IMR-90 (cell line): ENCODE measurements at regions not wholly inside any gene's neighbourhood (a gene's known extent, or its start where the extent isn't known, plus 50 kb on each side); places are given as distances from the start of the nearest gene placed in this dataset.
A peak's percentile ranks its signal among the peaks of the same experiment; 100 is the strongest.

Experiments used
- ATAC-seq: fragments of 200-7000 bp; cut with Tn5 transposase; 2 replicates; pipeline ENCODE4 v1.9.1; 2020; ENCODE audit warnings: low read depth, mild to moderate bottlenecking, moderate library complexity
- BruUV-seq: library from RNA; stranded (reverse); fragments of 400-500 nt; replicated peaks from 2 replicates; lab custom pipeline; 2021; lab: Mats Ljungman, UMichigan
- CTCF ChIA-PET: fragments of 300-600 bp; formaldehyde crosslinking; extraction: SDS; loops from one replicate; lab custom pipeline; 2021; ENCODE audit warnings: antibody characterized with exemption; lab: Yijun Ruan, JAX
- POLR2A ChIA-PET: fragments of 300-600 bp; sonication (Branson Sonifier 250); formaldehyde crosslinking; loops from one replicate; lab custom pipeline; 2022; ENCODE audit warnings: antibody characterized with exemption; ENCODE audit not compliant: unreplicated experiment; lab: Charles Lee
- DNase-seq: peaks from one replicate; pipeline ENCODE4 v3.0.0; 2013
- H2AFZ ChIP-seq: replicated peaks from 2 replicates; pipeline ENCODE3; 2013; ENCODE audit warnings: low read length, mild to moderate bottlenecking; ENCODE audit not compliant: poor library complexity
- H2AK5ac ChIP-seq: 2 replicates; pipeline ENCODE4 v1.6.1; 2013; ENCODE audit warnings: low read depth, low read length, inconsistent platforms
- H2AK9ac ChIP-seq: replicated peaks from 2 replicates; pipeline ENCODE3; 2013; ENCODE audit warnings: mild to moderate bottlenecking, low read depth, low read length, moderate library complexity; ENCODE audit not compliant: poor library complexity
- H2BK120ac ChIP-seq: 2 replicates; pipeline ENCODE4 v1.6.1; 2013; ENCODE audit warnings: low read depth, low read length, inconsistent platforms
- H2BK15ac ChIP-seq: 3 replicates; pipeline ENCODE4 v1.6.1; 2013; ENCODE audit warnings: low read depth, low read length, inconsistent platforms
- H2BK20ac ChIP-seq: 2 replicates; pipeline ENCODE4 v1.6.1; 2013; ENCODE audit warnings: low read depth, mild to moderate bottlenecking, inconsistent platforms, low read length, moderate library complexity
- H2BK5ac ChIP-seq: 2 replicates; pipeline ENCODE4 v1.6.1; 2013; ENCODE audit warnings: mild to moderate bottlenecking, low read depth, low read length, inconsistent platforms; ENCODE audit not compliant: poor library complexity, severe bottlenecking
- H3K14ac ChIP-seq: replicated peaks from 2 replicates; pipeline ENCODE4 v1.6.1; 2013; ENCODE audit warnings: low read depth, low read length, inconsistent platforms
- H3K18ac ChIP-seq: 2 replicates; pipeline ENCODE4 v1.6.1; 2013; ENCODE audit warnings: low read depth, low read length, control low read depth
- H3K23ac ChIP-seq: 2 replicates; pipeline ENCODE4 v1.6.1; 2013; ENCODE audit warnings: low read depth, low read length, inconsistent platforms
- H3K27ac ChIP-seq: 2 replicates; pipeline ENCODE4 v1.5.1; 2013; ENCODE audit warnings: mild to moderate bottlenecking, control low read depth, low read length; ENCODE audit not compliant: insufficient read depth
- H3K27me3 ChIP-seq: 2 replicates; pipeline ENCODE4 v1.6.1; 2013; ENCODE audit warnings: low read length; ENCODE audit not compliant: control insufficient read depth, insufficient read depth
- H3K36me3 ChIP-seq: 2 replicates; pipeline ENCODE4 v1.6.1; 2013; ENCODE audit warnings: low read length, mixed read lengths; ENCODE audit not compliant: control insufficient read depth, insufficient read depth
- H3K4ac ChIP-seq: 2 replicates; pipeline ENCODE4 v1.6.1; 2013; ENCODE audit warnings: low read depth, low read length, inconsistent platforms
- H3K4me1 ChIP-seq: 2 replicates; pipeline ENCODE4 v1.6.1; 2013; ENCODE audit warnings: low read length, mixed read lengths; ENCODE audit not compliant: control insufficient read depth, insufficient read depth
- H3K4me2 ChIP-seq: 2 replicates; pipeline ENCODE4 v1.6.1; 2013; ENCODE audit warnings: low read depth, mild to moderate bottlenecking, control low read depth, low read length, moderate library complexity
- H3K4me3 ChIP-seq: 2 replicates; pipeline ENCODE4 v1.5.1; 2013; ENCODE audit warnings: low read depth, mild to moderate bottlenecking, control low read depth, low read length, moderate library complexity; ENCODE audit not compliant: insufficient read depth
- H3K56ac ChIP-seq: 2 replicates; pipeline ENCODE4 v1.6.1; 2013; ENCODE audit warnings: low read length, inconsistent platforms; ENCODE audit not compliant: insufficient read depth; ENCODE audit errors: extremely low read depth
- H3K79me1 ChIP-seq, 2 experiments: 2 replicates each; pipeline ENCODE4 v1.6.1; 2013; ENCODE audit warnings: low read length in 2 of 2, inconsistent platforms in 1 of 2, low read depth in 1 of 2
- H3K9ac ChIP-seq: 2 replicates; pipeline ENCODE4 v1.6.1; 2013; ENCODE audit warnings: low read depth, low read length, control low read depth
- H3K9me1 ChIP-seq: 2 replicates; pipeline ENCODE4 v1.6.1; 2013; ENCODE audit warnings: low read length, inconsistent platforms; ENCODE audit not compliant: insufficient read depth
- H3K9me3 ChIP-seq: 2 replicates; pipeline ENCODE4 v1.6.1; 2013; ENCODE audit warnings: low read length; ENCODE audit not compliant: control insufficient read depth, insufficient read depth
- H4K20me1 ChIP-seq: 2 replicates; pipeline ENCODE4 v1.6.1; 2013; ENCODE audit warnings: low read length, inconsistent platforms; ENCODE audit not compliant: insufficient read depth
- H4K5ac ChIP-seq: 2 replicates; pipeline ENCODE4 v1.6.1; 2013; ENCODE audit warnings: mild to moderate bottlenecking, low read depth, low read length, control low read depth
- H4K8ac ChIP-seq, 2 experiments: 2 replicates each; pipeline ENCODE4 v1.6.1; 2013; ENCODE audit warnings: low read depth in 2 of 2, low read length in 2 of 2, control low read depth in 1 of 2, inconsistent platforms in 1 of 2
- H4K91ac ChIP-seq: 2 replicates; pipeline ENCODE4 v1.6.1; 2013; ENCODE audit warnings: low read depth, low read length, inconsistent platforms; ENCODE audit not compliant: insufficient read depth
- FOS ChIP-seq: fragments of 150-350 bp; IDR thresholded peaks from 2 replicates; pipeline ENCODE4 v1.6.1; 2016; ENCODE audit warnings: low read depth, low read length
- USF2 ChIP-seq: fragments of 150-350 bp; IDR thresholded peaks from 2 replicates; pipeline ENCODE4 v1.6.1; 2017; ENCODE audit warnings: mild to moderate bottlenecking, antibody characterized with exemption, low read length, low read depth
- dilution Hi-C: fragments of 300-500 bp; cut with HindIII; formaldehyde crosslinking; loops from one replicate; pipeline ENCODE4 v1.14.3; 2018; ENCODE audit warnings: low sequenced_read_pairs; ENCODE audit not compliant: unreplicated experiment
- in situ Hi-C: fragments of 300-500 bp; cut with MboI; formaldehyde crosslinking; loops from 3 replicates; pipeline ENCODE4 v1.14.3; 2019; ENCODE audit warnings: low sequenced_read_pairs, inconsistent platforms, mixed read lengths
- intact Hi-C: fragments of 100-400 bp; cut with micrococcal nuclease; formaldehyde crosslinking; loops from 2 replicates; pipeline ENCODE4 v1.10.0; 2022

- H3K4me2 ChIP-seq, result peak overlapping the region; percentile 66; the same call in 1 of the 2 replicates
Observed at GRCh38 chr3:132231633-132232032, 85.6 kb upstream of the ACP3 start.

More at GRCh38 chr3:132231633-132232032, 85.6 kb upstream of the ACP3 start:
- H3K23ac ChIP-seq, result no peak overlapping the region
- peak; percentile 80 for TF ChIP-seq FOS
- TF ChIP-seq USF2, result no peak
- H3K36me3 ChIP-seq, result no peaks in the 10 kb centered on the region
- peak overlapping the region; percentile 52 for H2BK5ac ChIP-seq
- no peak overlapping the region for H2BK15ac ChIP-seq
- dilution Hi-C loops, result no loop called here
- no peaks in the 10 kb centered on the region for H4K20me1 ChIP-seq
- in situ Hi-C loops, result no loop called here
- ChIA-PET CTCF (interaction anchor here (1.0 to 1.3 kb wide), 2 partner anchors 20 to 25 kb away, joined by 3 read pairs; no protein-coding TSS in a partner anchor), POLR2A (no interaction called here)
- DNase-seq (peak; percentile 55), ATAC-seq (peak; percentile 87)
- no peak overlapping the region; the same call in 1 of the 2 replicates for H3K18ac ChIP-seq
- no TSS peak for BruUV-seq
- no peak overlapping the region for H2AFZ ChIP-seq
- no peak overlapping the region for H2AK9ac ChIP-seq
- no peak overlapping the region for H3K9ac ChIP-seq
- no peak overlapping the region for H3K27ac ChIP-seq
- H4K8ac ChIP-seq, result no peak overlapping the region
- H4K5ac ChIP-seq, result no peak overlapping the region
- H2BK120ac ChIP-seq, result no peak overlapping the region
- H4K91ac ChIP-seq, result no peak overlapping the region
- H3K27me3 ChIP-seq, result no peaks in the 10 kb centered on the region
- intact Hi-C loops, result no loop called here
- H3K4me3 ChIP-seq, result no peak overlapping the region
- no peaks in the 10 kb centered on the region for H3K9me3 ChIP-seq
- H3K4me1 ChIP-seq, result no peaks in the 10 kb centered on the region; the same call in 1 of the 2 replicates
- no peak overlapping the region for H3K56ac ChIP-seq
- H3K4ac ChIP-seq, result no peak overlapping the region
- H2BK20ac ChIP-seq, result no peak overlapping the region
- H3K9me1 ChIP-seq, result no peaks in the 10 kb centered on the region
- H3K79me1 ChIP-seq, result no peaks in the 10 kb centered on the region
- no peak overlapping the region for H3K14ac ChIP-seq
- H2AK5ac ChIP-seq, result no peak overlapping the region
